HG03439 (cell line): ENCODE measurements at regions not wholly inside any gene's neighbourhood (a gene's known extent, or its start where the extent isn't known, plus 50 kb on each side); places are given as distances from the start of the nearest gene placed in this dataset.

ENCODE experiments used
- ATAC-seq: cut with Tn5 transposase; IDR thresholded peaks from one replicate; pipeline ENCODE4 v1.9.1; 2021; ENCODE audit warnings: mild to moderate bottlenecking, moderate library complexity; ENCODE audit not compliant: unreplicated experiment

DNA sequence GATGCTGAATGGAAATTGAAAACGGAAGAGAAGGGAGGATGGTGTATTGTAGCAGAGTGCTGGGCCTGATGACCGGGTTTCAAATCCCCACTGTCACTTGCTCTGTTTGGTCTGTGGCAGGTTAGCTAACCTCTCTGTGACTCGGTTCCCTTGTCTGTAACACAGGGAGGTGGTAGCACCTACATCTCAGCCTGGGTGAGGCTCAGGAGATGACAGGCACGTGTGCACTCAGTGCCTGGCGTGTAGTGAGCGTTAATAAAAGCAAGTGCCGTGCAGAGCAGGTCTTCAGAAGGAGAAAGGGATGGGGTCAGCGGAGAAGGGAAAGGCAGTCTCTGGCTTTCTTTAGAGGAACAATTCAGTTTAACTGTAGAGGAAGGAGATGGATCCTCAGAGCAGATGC, 125.5 kb upstream of the SMIM21 start:
- ATAC-seq: no peak

- no peak for ATAC-seq
Measured at GRCh38 chr18:75551071-75551470, 123.6 kb upstream of the SMIM21 start.

- no peak for ATAC-seq
Measured at GRCh38 chr18:75548353-75548905, 120.9 kb upstream of the SMIM21 start.

DNA sequence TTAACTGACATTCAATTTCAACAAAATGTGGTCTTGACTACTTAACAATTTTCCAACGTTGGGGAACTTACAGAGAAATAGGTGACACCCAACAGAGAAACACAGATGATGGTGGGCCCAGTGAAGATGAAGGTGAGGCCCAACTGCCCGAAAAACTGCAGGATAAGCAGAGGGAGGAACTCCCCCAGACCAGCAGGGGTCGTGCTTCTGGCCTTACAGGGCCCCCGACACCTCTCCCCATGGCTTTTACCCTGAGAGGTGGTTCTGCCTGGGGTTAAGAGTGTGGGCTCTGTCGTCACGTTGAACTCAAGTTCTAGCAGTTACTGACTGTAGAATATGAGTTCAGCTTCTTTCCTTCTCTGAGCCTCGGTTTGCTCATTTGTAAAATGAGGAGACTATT, 119.5 kb upstream of the SMIM21 start:
- ATAC-seq: no peak

GRCh38 chr18:75545189-75545588, 117.7 kb upstream of the SMIM21 start:
- ATAC-seq: no peak

- no peak for ATAC-seq
Measured at GRCh38 chr18:75544496-75544895, 117.0 kb upstream of the SMIM21 start.

DNA sequence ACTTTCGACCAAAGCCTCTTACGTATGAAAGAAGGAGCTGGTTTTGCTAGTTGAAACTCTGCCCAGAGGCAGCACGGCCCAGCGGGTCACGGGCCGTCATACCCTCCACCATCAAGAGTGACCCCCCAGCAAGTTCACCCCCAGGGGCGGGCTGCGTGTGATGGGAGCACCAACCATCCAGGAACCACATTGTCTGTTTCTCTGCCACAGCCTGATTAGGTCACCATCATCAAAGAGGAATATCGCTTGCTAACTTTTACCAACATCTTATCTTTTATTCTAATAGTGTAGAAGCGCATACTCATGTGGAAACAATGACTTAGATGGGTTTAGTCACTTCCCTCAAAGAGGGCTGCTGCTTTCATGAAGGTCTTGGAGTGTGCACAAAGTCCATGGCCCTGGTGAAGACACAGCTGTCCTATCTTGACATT, 116.6 kb upstream of the SMIM21 start:
- ATAC-seq: no peak

DNA sequence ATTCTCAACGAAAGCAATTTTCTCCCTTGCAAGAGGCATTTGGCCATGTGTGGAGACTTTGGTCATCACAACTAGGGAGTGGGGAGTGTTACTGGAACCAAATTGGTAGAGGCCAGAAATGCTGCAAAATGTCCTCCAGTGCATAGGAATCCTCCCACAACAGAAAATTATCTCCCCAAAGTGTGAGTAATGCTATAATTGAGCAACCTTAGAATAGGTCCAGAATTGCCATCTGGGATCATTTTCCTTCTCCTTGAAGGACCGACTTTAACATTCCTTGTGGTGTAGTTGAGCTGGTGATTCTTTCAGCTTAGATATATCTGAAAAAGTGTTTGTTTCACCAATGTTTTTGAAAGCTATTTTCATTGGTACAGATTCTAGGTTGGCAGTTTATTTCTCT, 111.2 kb upstream of the SMIM21 start:
- ATAC-seq: no peak

DNA sequence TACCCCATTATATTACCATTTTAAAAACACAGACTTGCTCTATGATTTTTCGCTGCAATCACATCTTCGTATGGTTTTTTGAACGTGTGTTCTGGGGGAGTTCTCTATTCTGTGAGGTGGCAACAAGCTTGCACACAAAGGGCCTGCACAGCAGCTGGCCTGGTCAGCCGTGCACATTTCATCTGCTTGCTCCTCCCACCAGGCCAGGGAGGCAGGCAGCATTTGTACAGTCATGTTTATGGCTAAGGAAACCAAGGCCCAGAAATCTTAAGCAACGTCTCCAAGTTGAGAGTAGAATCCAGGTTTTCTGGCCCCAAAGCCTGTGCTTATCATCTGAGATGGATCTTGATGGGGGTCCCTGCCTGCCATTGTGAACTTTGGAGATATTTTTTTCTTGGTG, 106.4 kb upstream of the SMIM21 start:
- no peak for ATAC-seq

- ATAC-seq: no peak
Measured at GRCh38 chr18:75533209-75533608, 105.7 kb upstream of the SMIM21 start.

- no peak for ATAC-seq
Measured at GRCh38 chr18:75531851-75532459, 104.5 kb upstream of the SMIM21 start.

- ATAC-seq: no peak
Measured at GRCh38 chr18:75531212-75531850, 103.8 kb upstream of the SMIM21 start.

- ATAC-seq: no peak
Measured at GRCh38 chr18:75530566-75531211, 103.2 kb upstream of the SMIM21 start.

DNA sequence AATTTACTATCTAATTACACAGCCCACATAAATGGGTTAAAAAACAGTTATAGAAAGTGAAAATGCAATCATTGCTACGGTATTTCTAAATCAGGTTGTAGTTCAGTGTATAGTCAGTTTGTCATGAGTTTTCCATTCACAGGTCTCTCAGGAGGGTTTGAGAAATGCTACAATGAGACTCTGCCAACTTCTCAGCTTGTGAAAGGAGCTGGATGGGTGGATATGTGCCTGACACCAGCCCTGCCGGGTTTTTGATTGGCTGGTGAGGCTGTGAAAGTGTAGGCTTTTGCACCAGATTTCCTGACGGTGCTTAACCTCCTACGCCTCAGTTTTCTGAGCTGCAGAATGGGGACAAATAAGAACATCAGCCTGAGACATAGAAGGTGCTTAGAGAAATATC, 102.6 kb upstream of the SMIM21 start:
- ATAC-seq: no peak

DNA sequence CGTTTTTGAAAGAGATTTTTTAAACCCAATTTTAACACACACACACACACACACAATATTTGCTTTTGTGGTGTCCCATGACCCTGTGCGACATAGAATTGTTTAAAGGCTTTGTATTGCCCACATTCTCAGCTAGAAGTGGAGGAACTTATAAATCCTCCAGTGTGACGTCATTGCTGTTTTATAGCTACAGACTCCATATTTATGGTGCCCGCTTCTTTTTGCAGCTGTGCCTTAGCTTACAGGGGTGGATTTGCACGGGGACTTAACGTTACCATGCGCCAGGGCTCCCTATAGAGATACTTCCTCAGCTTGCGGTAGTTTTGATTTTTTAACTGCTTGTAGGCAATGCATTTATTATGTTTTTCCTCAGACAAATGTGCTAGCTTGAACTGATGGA, 101.9 kb upstream of the SMIM21 start:
- no peak for ATAC-seq

DNA sequence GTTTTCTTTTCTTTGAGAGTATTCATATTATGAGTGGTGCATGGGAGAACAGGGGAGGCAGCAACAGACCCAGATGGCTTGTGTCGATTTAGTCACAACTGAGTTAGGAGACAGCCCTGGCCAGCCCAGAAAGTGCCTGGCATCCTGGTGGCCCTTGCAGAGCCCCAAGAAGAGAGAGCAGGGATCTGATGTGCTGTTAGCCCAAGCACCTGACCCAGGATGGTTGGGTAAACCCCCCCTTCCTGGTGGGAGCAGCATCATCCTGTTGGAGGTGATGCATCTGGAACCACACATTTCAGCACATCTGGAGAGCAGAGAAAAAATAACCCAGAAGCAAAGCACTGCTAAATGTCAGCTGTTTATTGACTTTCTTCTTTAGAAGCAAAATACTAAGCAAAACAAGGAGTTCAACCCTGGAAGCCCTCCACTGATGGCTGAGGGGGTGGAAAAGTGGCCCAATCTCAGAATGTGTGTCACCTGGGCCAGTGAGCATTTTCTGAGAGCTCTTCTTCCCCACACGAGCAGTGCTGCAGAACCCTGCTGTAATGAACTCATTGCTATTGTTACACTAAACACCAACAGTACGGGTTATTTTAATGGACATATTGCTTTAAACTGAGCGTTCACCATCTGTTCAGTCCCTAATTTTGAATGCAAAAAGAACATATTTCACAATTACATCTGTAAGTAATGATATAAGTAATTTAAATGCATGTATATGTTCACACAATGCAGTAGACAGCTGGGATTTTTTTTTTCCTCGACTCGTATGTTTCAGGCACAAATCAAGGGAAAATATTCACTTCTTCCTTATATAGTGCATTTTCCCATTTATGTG, 100.6 kb upstream of the SMIM21 start:
- no peak for ATAC-seq

DNA sequence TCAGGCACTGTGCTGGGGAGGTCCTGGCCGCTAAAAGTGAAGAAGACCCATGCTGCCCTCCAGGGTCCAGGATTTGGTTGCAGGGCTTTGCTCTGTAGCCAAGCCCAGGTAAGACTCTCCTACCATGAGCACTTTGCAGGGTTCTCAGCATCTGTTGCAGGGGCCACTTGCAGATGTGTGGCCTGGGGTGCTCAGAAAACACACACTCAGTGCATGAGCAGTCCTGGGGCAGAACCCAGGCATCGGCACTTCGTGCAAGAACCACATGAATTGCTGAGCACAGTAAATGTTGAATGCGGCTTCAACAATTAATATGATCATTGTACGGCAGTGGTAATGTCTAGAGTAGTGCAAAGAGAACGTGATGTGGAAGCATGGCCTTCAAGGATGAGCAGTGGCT, 98.5 kb upstream of the SMIM21 start:
- ATAC-seq: no peak

DNA sequence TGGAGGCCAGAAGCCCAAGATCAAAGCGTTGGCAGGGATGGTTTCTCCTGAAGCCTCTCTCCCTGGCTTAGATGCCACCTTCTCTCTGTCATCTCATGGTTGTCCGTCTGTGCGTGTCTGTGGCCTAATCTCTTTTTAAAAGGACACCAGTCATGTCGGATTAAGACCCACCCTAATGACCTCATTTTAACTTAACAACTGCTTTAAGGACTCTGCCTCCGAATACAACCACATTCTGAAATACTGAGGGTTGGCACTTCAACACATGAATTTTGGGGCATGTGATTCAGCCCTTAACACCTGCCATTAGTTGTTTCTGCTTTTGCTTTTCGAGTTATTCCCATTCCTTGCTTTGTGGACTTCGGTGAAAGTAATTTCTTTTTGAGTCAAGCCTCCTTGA, 97.8 kb upstream of the SMIM21 start:
- no peak for ATAC-seq

- no peak for ATAC-seq
Measured at GRCh38 chr18:75524841-75525240, 97.3 kb upstream of the SMIM21 start.

DNA sequence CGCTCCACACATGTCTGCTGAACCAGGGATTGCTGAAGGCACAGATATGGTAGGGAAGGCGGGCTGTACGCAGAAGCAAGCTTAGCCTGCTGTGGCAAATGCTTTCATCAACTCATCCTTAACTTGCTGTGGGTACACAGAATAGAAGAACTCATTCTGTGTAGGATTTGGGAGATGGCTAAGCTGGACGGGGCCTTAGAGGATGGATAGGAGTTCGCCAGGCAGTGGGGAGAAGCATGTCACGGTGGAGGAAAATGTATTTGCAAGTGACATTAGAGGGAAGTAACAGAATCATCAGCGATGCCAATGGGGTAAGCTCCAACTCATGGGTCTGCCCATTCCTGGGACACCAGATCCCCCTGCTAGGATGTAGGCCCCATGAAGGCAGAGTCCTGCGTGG, 96.7 kb upstream of the SMIM21 start:
- no peak for ATAC-seq

DNA sequence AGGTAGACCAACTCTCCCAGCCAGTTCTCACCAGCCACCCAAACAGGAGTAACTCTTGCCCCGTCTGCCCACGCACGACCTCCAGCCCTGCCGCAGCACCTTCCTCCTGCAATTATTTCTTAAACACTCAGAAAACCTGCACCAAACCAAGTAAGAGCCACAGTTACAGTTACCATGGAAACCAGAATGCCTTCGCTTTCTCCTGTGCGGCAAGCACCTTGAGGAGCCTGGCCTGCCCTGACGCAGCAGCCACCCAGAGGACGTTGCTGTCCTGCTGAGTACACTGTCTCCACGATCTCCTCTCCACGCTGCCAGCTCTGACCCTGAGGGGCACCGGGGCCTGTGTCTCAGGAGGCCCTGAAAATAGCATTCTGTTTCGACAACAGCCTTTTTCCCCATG, 94.3 kb upstream of the SMIM21 start:
- no peak for ATAC-seq
